CD4-positive, alpha-beta memory T cell (primary cell): ENCODE measurements at regions not wholly inside any gene's neighbourhood (a gene's known extent, or its start where the extent isn't known, plus 50 kb on each side); places are given as distances from the start of the nearest gene placed in this dataset.

ENCODE experiments used
- CTCF ChIA-PET: fragments of 350-600 bp; sonication (Branson Sonifier 250); formaldehyde crosslinking; loops from one replicate; lab custom pipeline; 2021; ENCODE audit warnings: inconsistent platforms; ENCODE audit not compliant: partially characterized antibody; lab: Charles Lee
- POLR2A ChIA-PET: fragments of 350-600 bp; sonication (Branson Sonifier 250); formaldehyde crosslinking; loops from one replicate; lab custom pipeline; 2021; ENCODE audit not compliant: partially characterized antibody; lab: Charles Lee
- DNase-seq, 5 donors: peaks; one replicate each; pipeline versions ENCODE4 v3.0.0 to v3.0.0-alpha.2; 2020 to 2022; ENCODE audit warnings: mixed read lengths in 1 of 5
- H3K27ac ChIP-seq: one replicate; pipeline ENCODE4 v1.7.0; 2013; ENCODE audit warnings: low read depth, low read length
- H3K27me3 ChIP-seq: 2 replicates; pipeline ENCODE4 v1.7.0; 2013; ENCODE audit warnings: mild to moderate bottlenecking, low read length, moderate library complexity; ENCODE audit not compliant: insufficient read depth
- H3K36me3 ChIP-seq: 2 replicates; pipeline ENCODE4 v1.7.0; 2013; ENCODE audit warnings: mild to moderate bottlenecking, low read length, moderate library complexity; ENCODE audit not compliant: insufficient read depth
- H3K4me1 ChIP-seq: 2 replicates; pipeline ENCODE4 v1.7.0; 2013; ENCODE audit warnings: mild to moderate bottlenecking, low read length, moderate library complexity; ENCODE audit not compliant: insufficient read depth
- H3K4me3 ChIP-seq, 2 donors: one replicate each; pipeline ENCODE4 v1.7.0; 2013; ENCODE audit warnings: low read length in 2 of 2, mild to moderate bottlenecking in 1 of 2
- H3K9me3 ChIP-seq, 2 donors: one replicate each; pipeline ENCODE4 v1.7.0; 2013; ENCODE audit warnings: low read length in 2 of 2, control low read depth in 1 of 2; ENCODE audit not compliant: control insufficient read depth in 1 of 2
- H3K27ac Mint-ChIP-seq, 7 donors: one replicate each; pipeline ENCODE4 v1.8.0; 2020 to 2021; ENCODE audit warnings: mixed read lengths in 7 of 7, mild to moderate bottlenecking in 6 of 7, inconsistent platforms in 3 of 7, moderate library complexity in 3 of 7
- H3K27me3 Mint-ChIP-seq, 2 donors: one replicate each; pipeline ENCODE4 v1.8.0; 2020 to 2021; ENCODE audit warnings: mixed read lengths in 2 of 2
- H3K36me3 Mint-ChIP-seq, 2 donors: one replicate each; pipeline ENCODE4 v1.8.0; 2020 to 2021; ENCODE audit warnings: mixed read lengths in 2 of 2, inconsistent platforms in 1 of 2, mild to moderate bottlenecking in 1 of 2
- H3K4me1 Mint-ChIP-seq, 4 donors: one replicate each; pipeline ENCODE4 v1.8.0; 2020 to 2021; ENCODE audit warnings: mixed read lengths in 4 of 4, mild to moderate bottlenecking in 1 of 4
- H3K4me3 Mint-ChIP-seq, 8 donors: one replicate each; pipeline ENCODE4 v1.8.0; 2020 to 2021; ENCODE audit warnings: mixed read lengths in 8 of 8, mild to moderate bottlenecking in 7 of 8, moderate library complexity in 6 of 8, inconsistent platforms in 3 of 8
- H3K9me3 Mint-ChIP-seq, 8 donors: one replicate each; pipeline ENCODE4 v1.8.0; 2020 to 2021; ENCODE audit warnings: mixed read lengths in 8 of 8, mild to moderate bottlenecking in 5 of 8, inconsistent platforms in 3 of 8, moderate library complexity in 1 of 8
- intact Hi-C: fragments of 100-400 bp; cut with micrococcal nuclease; formaldehyde crosslinking; loops from one replicate; pipeline ENCODE4 v1.15.1; 2023

DNA sequence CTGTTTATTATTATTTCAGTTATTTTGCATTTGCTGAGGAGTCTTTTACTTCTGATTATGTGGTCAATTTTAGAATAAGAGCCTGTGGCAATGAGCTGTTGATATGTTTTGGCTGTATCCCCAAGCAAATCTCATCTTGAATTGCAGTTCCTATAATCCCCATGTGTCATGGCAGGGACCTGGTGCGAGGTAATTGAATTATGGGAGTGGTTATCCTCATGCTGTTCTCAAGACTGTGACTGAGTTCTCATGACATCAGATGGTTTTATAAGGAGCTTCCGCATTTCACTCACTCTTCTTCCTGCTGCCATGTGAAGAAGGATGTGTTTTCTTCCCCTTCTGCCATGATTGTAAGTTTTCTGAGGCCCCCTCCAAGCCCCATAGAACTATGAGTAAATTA, 114.9 kb upstream of the SLCO6A1 start:
- no peaks in the 10 kb centered on the region for H3K36me3 Mint-ChIP-seq
- Histone ChIP-seq H3K9me3 (no peaks in the 10 kb centered on the region), H3K4me3 (no peak overlapping the region), H3K27ac (no peak overlapping the region), H3K4me1 (no peaks in the 10 kb centered on the region), H3K36me3 (no peaks in the 10 kb centered on the region), H3K27me3 (no peaks in the 10 kb centered on the region)
- H3K27ac Mint-ChIP-seq = no peak overlapping the region
- intact Hi-C loops = no loop called here
- H3K9me3 Mint-ChIP-seq = no peaks in the 10 kb centered on the region
- DNase-seq = no peak
- POLR2A ChIA-PET = no interaction called here
- no peaks in the 10 kb centered on the region for H3K4me1 Mint-ChIP-seq
- CTCF ChIA-PET = no interaction called here
- peaks cover 3 to 12% of the 10 kb centered on the region in 2 donors for H3K27me3 Mint-ChIP-seq
- H3K4me3 Mint-ChIP-seq = no peak overlapping the region

GRCh38 chr5:102617191-102618187, 118.7 kb upstream of the SLCO6A1 start:
- Histone ChIP-seq H3K4me1 (no peaks in the 10 kb centered on the region), H3K36me3 (no peaks in the 10 kb centered on the region), H3K9me3 (no peaks in the 10 kb centered on the region), H3K27ac (no peak overlapping the region), H3K27me3 (no peaks in the 10 kb centered on the region), H3K4me3 (no peak overlapping the region)
- POLR2A ChIA-PET = no interaction called here
- no peak overlapping the region for H3K4me3 Mint-ChIP-seq
- H3K27ac Mint-ChIP-seq = no peak overlapping the region
- no peak for DNase-seq
- H3K4me1 Mint-ChIP-seq = no peaks in the 10 kb centered on the region
- peaks cover 5 to 9% of the 10 kb centered on the region in 2 donors for H3K27me3 Mint-ChIP-seq
- CTCF ChIA-PET = no interaction called here
- peaks cover 0 to 5% (median 0%) of the 10 kb centered on the region in 8 donors for H3K9me3 Mint-ChIP-seq
- intact Hi-C loops = no loop called here
- H3K36me3 Mint-ChIP-seq = no peaks in the 10 kb centered on the region

DNA sequence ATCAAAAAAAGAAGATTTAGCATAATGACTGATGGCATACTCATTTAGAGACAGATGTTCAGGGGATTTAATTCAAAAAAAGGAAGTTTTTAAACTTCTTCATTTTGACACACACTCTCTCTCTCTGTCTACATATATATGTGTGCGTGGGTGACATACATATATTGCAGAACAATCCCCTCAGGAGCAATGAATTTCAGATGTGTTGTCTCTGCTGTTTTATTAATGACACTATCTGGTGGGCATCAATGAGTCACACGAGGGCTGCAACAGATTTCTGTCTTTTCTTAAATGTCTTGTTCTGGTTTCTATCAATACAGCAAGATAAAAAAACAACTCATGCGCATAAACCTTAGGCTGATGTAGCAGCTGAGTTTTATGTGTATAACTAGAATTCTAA, 123.5 kb upstream of the SLCO6A1 start:
- no peaks in the 10 kb centered on the region for H3K36me3 Mint-ChIP-seq
- no peak for DNase-seq
- CTCF ChIA-PET = no interaction called here
- H3K27ac Mint-ChIP-seq = no peak overlapping the region
- peaks cover 7 to 9% of the 10 kb centered on the region in 2 donors for H3K27me3 Mint-ChIP-seq
- H3K27me3 ChIP-seq = no peaks in the 10 kb centered on the region
- no peak overlapping the region for H3K27ac ChIP-seq
- intact Hi-C loops = no loop called here
- H3K4me1 Mint-ChIP-seq = no peaks in the 10 kb centered on the region
- H3K4me3 ChIP-seq = no peak overlapping the region
- H3K9me3 ChIP-seq = no peaks in the 10 kb centered on the region
- no peaks in the 10 kb centered on the region for H3K36me3 ChIP-seq
- POLR2A ChIA-PET = no interaction called here
- H3K4me1 ChIP-seq = no peaks in the 10 kb centered on the region
- peaks cover 0 to 5% (median 0%) of the 10 kb centered on the region in 8 donors for H3K9me3 Mint-ChIP-seq
- H3K4me3 Mint-ChIP-seq = no peak overlapping the region

DNA sequence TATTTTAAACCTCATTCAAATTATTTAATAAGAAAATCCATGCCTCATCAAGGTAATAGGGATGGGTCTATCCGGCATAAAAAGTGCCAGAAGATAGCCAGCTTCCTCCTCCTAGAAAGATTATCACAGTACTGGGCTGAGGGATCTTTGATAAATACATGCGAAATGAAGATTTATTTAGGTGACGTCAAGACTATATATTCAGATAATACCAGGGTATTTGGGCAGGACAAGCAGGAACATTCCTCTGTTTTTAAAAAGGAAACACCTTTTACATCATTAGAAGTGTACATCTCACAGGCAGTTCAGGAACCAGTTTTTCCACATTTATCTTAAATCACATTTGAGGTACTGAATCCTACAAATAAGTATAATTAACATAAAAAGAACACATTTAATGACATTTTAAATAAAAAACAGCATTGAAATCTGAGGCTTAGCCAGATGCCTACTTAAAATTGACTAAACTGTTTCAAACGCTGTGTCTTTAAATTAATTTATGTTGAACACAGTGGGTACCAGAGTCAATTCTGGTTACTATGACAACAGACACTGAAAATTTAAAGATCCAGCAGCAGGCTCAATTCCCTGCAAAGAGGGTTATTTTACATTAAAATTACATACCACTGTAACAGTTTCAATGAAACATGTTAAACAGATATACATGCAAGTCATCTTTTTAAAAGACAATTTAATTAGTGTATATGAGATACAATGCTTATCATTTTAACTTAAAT, 124.7 kb upstream of the SLCO6A1 start:
- CTCF ChIA-PET = no interaction called here
- no peaks in the 10 kb centered on the region for H3K36me3 ChIP-seq
- Mint-ChIP-seq H3K36me3 (no peaks in the 10 kb centered on the region), H3K27ac (no peak overlapping the region), H3K4me3 (no peak overlapping the region), H3K4me1 (no peaks in the 10 kb centered on the region), H3K27me3 (peaks cover 7 to 8% of the 10 kb centered on the region in 2 donors), H3K9me3 (peaks cover 0 to 5% (median 0%) of the 10 kb centered on the region in 8 donors)
- POLR2A ChIA-PET = no interaction called here
- intact Hi-C loops = no loop called here
- no peak for DNase-seq
- H3K4me1 ChIP-seq = no peaks in the 10 kb centered on the region
- H3K27me3 ChIP-seq = no peaks in the 10 kb centered on the region
- H3K4me3 ChIP-seq = no peak overlapping the region
- no peak overlapping the region for H3K27ac ChIP-seq
- no peaks in the 10 kb centered on the region for H3K9me3 ChIP-seq

- no peak for DNase-seq
- Histone ChIP-seq H3K4me3 (no peak overlapping the region), H3K27me3 (no peaks in the 10 kb centered on the region), H3K27ac (no peak overlapping the region), H3K36me3 (no peaks in the 10 kb centered on the region), H3K9me3 (no peaks in the 10 kb centered on the region), H3K4me1 (no peaks in the 10 kb centered on the region)
- Mint-ChIP-seq H3K9me3 (peaks cover 0 to 5% (median 0%) of the 10 kb centered on the region in 8 donors), H3K27me3 (peaks cover 5 to 7% of the 10 kb centered on the region in 2 donors), H3K4me3 (no peak overlapping the region), H3K4me1 (no peaks in the 10 kb centered on the region), H3K36me3 (no peaks in the 10 kb centered on the region), H3K27ac (no peak overlapping the region)
- ChIA-PET CTCF (no interaction called here), POLR2A (no interaction called here)
- intact Hi-C loops = no loop called here
Measured at GRCh38 chr5:102624405-102624804, 125.6 kb upstream of the SLCO6A1 start.

- H3K36me3 ChIP-seq = no peaks in the 10 kb centered on the region
- no peak overlapping the region for H3K4me3 Mint-ChIP-seq
- no peaks in the 10 kb centered on the region for H3K9me3 ChIP-seq
- H3K4me3 ChIP-seq = no peak overlapping the region
- no peaks in the 10 kb centered on the region for H3K4me1 ChIP-seq
- no peaks in the 10 kb centered on the region for H3K36me3 Mint-ChIP-seq
- peaks cover 3 to 10% of the 10 kb centered on the region in 2 donors for H3K27me3 Mint-ChIP-seq
- H3K27ac Mint-ChIP-seq = no peak overlapping the region
- no peak for DNase-seq
- H3K4me1 Mint-ChIP-seq = no peaks in the 10 kb centered on the region
- H3K27me3 ChIP-seq = no peaks in the 10 kb centered on the region
- H3K27ac ChIP-seq = no peak overlapping the region
- peaks cover 0 to 2% (median 0%) of the 10 kb centered on the region in 8 donors for H3K9me3 Mint-ChIP-seq
- ChIA-PET CTCF (no interaction called here), POLR2A (no interaction called here)
- intact Hi-C loops = no loop called here
Measured at GRCh38 chr5:102625468-102625867, 126.7 kb upstream of the SLCO6A1 start.

DNA sequence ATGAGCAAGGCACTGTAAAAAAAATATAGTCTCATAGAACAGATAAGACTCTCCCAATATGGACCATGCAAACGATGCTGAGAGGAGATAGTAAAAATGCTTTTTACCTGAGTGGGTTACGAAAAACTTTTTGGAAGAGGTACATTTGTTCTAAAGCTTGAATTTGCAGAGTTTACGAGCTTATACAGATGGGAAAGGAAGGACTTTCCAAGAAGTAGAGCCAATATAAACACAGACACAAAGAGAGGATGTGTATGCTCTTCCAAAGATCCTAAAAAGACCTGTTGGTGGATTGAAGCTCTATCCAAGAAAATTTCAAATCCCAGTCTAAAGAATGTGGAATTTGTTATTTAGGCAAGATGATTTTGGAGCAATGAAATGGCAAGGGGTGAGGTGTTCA, 127.1 kb upstream of the SLCO6A1 start:
- Histone ChIP-seq H3K27ac (no peak overlapping the region), H3K4me1 (no peaks in the 10 kb centered on the region), H3K9me3 (no peaks in the 10 kb centered on the region), H3K4me3 (no peak overlapping the region), H3K27me3 (no peaks in the 10 kb centered on the region), H3K36me3 (no peaks in the 10 kb centered on the region)
- H3K27me3 Mint-ChIP-seq = peaks cover 3 to 10% of the 10 kb centered on the region in 2 donors
- H3K9me3 Mint-ChIP-seq = peaks cover 0 to 2% (median 0%) of the 10 kb centered on the region in 8 donors
- DNase-seq = no peak
- H3K27ac Mint-ChIP-seq = no peak overlapping the region
- intact Hi-C loops = no loop called here
- no peaks in the 10 kb centered on the region for H3K36me3 Mint-ChIP-seq
- H3K4me1 Mint-ChIP-seq = no peaks in the 10 kb centered on the region
- POLR2A ChIA-PET = no interaction called here
- CTCF ChIA-PET = no interaction called here
- no peak overlapping the region for H3K4me3 Mint-ChIP-seq
